ENCODE measurements at regions not wholly inside any gene's neighbourhood (a gene's known extent, or its start where the extent isn't known, plus 50 kb on each side); places are given as distances from the start of the nearest gene placed in this dataset.

GRCh38 chr13:38636761-38637160 lies 50.1 kb upstream of the FREM2 start:
- Histone ChIP-seq H3K9me2 (ENCODE audit: insufficient read depth) (no peaks in the 10 kb centered on the region), H3K27ac (ENCODE audit: low read depth, low read length) (no peak overlapping the region), H4K20me1 (ENCODE audit: insufficient read depth) (no peaks in the 10 kb centered on the region), H3K36me3 (ENCODE audit: control insufficient read depth in 1 of 2, insufficient read depth in 2 of 2, low read length in 2 of 2) (no peaks in the 10 kb centered on the region), H3K79me2 (ENCODE audit: insufficient read depth, low read length) (no peaks in the 10 kb centered on the region), H2AFZ (ENCODE audit: low read depth, low read length, poor library complexity, severe bottlenecking) (no peak overlapping the region), H3K4me2 (ENCODE audit: low read length) (no peak overlapping the region), H3K9ac (ENCODE audit: low read length) (no peak overlapping the region), H3K4me1 (ENCODE audit: control insufficient read depth in 1 of 2, insufficient read depth in 2 of 2, low read length in 2 of 2) (no peaks in the 10 kb centered on the region), H3K9me3 (ENCODE audit: control insufficient read depth in 1 of 2, insufficient read depth in 1 of 2, low read depth in 1 of 2, low read length in 2 of 2) (0 out of 4 replicates have a peak, but pooled peaks cover 0 to 3% of the 10 kb centered on the region in 2 experiments), H3K4me3 (replicated peaks in 1 of 2; ENCODE audit: low read depth in 1 of 2, low read length in 2 of 2) (no peak overlapping the region), H3K27me3 (ENCODE audit: insufficient read depth, low read length) (no peaks in the 10 kb centered on the region)
- ChIA-PET POLR2A (no interaction called here), CTCF (no interaction called here), RAD21 (ENCODE audit: low non-redundant PET in 1 of 2, low total read pairs in 2 of 2, uncharacterized antibody in 2 of 2, unreplicated experiment in 2 of 2) (no interaction called here)
- intact Hi-C loops (cut with micrococcal nuclease): no loop called here
- DNase-seq (ENCODE audit: low read depth, low spot score) (no peak), ATAC-seq (no peak)
- no TSS peak for BruUV-seq (replicated peaks)
- TF ChIP-seq, protein P1, sequence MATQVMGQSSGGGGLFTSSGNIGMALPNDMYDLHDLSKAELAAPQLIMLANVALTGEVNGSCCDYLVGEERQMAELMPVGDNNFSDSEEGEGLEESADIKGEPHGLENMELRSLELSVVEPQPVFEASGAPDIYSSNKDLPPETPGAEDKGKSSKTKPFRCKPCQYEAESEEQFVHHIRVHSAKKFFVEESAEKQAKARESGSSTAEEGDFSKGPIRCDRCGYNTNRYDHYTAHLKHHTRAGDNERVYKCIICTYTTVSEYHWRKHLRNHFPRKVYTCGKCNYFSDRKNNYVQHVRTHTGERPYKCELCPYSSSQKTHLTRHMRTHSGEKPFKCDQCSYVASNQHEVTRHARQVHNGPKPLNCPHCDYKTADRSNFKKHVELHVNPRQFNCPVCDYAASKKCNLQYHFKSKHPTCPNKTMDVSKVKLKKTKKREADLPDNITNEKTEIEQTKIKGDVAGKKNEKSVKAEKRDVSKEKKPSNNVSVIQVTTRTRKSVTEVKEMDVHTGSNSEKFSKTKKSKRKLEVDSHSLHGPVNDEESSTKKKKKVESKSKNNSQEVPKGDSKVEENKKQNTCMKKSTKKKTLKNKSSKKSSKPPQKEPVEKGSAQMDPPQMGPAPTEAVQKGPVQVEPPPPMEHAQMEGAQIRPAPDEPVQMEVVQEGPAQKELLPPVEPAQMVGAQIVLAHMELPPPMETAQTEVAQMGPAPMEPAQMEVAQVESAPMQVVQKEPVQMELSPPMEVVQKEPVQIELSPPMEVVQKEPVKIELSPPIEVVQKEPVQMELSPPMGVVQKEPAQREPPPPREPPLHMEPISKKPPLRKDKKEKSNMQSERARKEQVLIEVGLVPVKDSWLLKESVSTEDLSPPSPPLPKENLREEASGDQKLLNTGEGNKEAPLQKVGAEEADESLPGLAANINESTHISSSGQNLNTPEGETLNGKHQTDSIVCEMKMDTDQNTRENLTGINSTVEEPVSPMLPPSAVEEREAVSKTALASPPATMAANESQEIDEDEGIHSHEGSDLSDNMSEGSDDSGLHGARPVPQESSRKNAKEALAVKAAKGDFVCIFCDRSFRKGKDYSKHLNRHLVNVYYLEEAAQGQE (IDR thresholded peaks at IDR 0.05; ENCODE audit: low read depth): no peak
- TF ChIP-seq CTCF (IDR thresholded peaks at IDR 0.05 in 2 of 3, conservative IDR thresholded peaks at IDR 0.05 in 1 of 3; ENCODE audit: borderline replicate concordance in 1 of 3, insufficient read depth in 1 of 3, low read depth in 2 of 3, low read length in 2 of 3): no peak
- no peak for TF ChIP-seq ELF1 (IDR thresholded peaks at IDR 0.05; ENCODE audit: borderline replicate concordance, low read depth)
- no peak for TF ChIP-seq POLR2AphosphoS5 (IDR thresholded peaks at IDR 0.05; ENCODE audit: low read depth, low read length)
- no peak for TF ChIP-seq YY1 (IDR thresholded peaks at IDR 0.05; ENCODE audit: extremely low read depth, insufficient replicate concordance, low read depth, low read length)
- TF ChIP-seq SRF (IDR thresholded peaks at IDR 0.05; ENCODE audit: low read depth): no peak
- TF ChIP-seq EZH2phosphoT487 (IDR thresholded peaks at IDR 0.05; ENCODE audit: borderline replicate concordance): no peak
- no peak for TF ChIP-seq SP1 (IDR thresholded peaks at IDR 0.05; ENCODE audit: low read depth)
- TF ChIP-seq ZBTB33 (IDR thresholded peaks at IDR 0.05; ENCODE audit: extremely low read depth, insufficient replicate concordance, low read length): no peak
- no peak for TF ChIP-seq RAD21 (IDR thresholded peaks at IDR 0.05; ENCODE audit: low read depth)
- TF ChIP-seq POLR2A (IDR thresholded peaks at IDR 0.05; ENCODE audit: borderline replicate concordance, extremely low read depth, insufficient read depth, insufficient read length): no peak
- TF ChIP-seq FOSL1 (IDR thresholded peaks at IDR 0.05; ENCODE audit: low read depth): no peak
- no peak for TF ChIP-seq CEBPB (IDR thresholded peaks at IDR 0.05; ENCODE audit: low read depth)
- TF ChIP-seq MAX (IDR thresholded peaks at IDR 0.05): no peak
- no peak for TF ChIP-seq ZNF274 (IDR thresholded peaks at IDR 0.05; ENCODE audit: low read depth, low read length)

Data from HCT116 (cell line).